ENCODE measurements at regions not wholly inside any gene's neighbourhood (a gene's known extent, or its start where the extent isn't known, plus 50 kb on each side); places are given as distances from the start of the nearest gene placed in this dataset.

- TF ChIP-seq EZH2 (IDR thresholded peaks at IDR 0.05) (no peak), EZH2phosphoT487 (IDR thresholded peaks at IDR 0.05; ENCODE audit: borderline replicate concordance) (no peak), POLR2AphosphoS5 (IDR thresholded peaks at IDR 0.05; ENCODE audit: low read depth, low read length) (no peak), POLR2A (IDR thresholded peaks at IDR 0.05; ENCODE audit: borderline replicate concordance, extremely low read depth, insufficient read depth, insufficient read length) (no peak), EGR1 (IDR thresholded peaks at IDR 0.05; ENCODE audit: low read depth) (no peak), CTCF (IDR thresholded peaks at IDR 0.05 in 2 of 3, conservative IDR thresholded peaks at IDR 0.05 in 1 of 3; ENCODE audit: borderline replicate concordance in 1 of 3, insufficient read depth in 1 of 3, low read depth in 2 of 3, low read length in 2 of 3) (no peak), SRF (IDR thresholded peaks at IDR 0.05; ENCODE audit: low read depth) (no peak), RAD21 (IDR thresholded peaks at IDR 0.05; ENCODE audit: low read depth) (no peak), ZNF274 (IDR thresholded peaks at IDR 0.05; ENCODE audit: low read depth, low read length) (no peak)
- TF ChIP-seq, protein P1, sequence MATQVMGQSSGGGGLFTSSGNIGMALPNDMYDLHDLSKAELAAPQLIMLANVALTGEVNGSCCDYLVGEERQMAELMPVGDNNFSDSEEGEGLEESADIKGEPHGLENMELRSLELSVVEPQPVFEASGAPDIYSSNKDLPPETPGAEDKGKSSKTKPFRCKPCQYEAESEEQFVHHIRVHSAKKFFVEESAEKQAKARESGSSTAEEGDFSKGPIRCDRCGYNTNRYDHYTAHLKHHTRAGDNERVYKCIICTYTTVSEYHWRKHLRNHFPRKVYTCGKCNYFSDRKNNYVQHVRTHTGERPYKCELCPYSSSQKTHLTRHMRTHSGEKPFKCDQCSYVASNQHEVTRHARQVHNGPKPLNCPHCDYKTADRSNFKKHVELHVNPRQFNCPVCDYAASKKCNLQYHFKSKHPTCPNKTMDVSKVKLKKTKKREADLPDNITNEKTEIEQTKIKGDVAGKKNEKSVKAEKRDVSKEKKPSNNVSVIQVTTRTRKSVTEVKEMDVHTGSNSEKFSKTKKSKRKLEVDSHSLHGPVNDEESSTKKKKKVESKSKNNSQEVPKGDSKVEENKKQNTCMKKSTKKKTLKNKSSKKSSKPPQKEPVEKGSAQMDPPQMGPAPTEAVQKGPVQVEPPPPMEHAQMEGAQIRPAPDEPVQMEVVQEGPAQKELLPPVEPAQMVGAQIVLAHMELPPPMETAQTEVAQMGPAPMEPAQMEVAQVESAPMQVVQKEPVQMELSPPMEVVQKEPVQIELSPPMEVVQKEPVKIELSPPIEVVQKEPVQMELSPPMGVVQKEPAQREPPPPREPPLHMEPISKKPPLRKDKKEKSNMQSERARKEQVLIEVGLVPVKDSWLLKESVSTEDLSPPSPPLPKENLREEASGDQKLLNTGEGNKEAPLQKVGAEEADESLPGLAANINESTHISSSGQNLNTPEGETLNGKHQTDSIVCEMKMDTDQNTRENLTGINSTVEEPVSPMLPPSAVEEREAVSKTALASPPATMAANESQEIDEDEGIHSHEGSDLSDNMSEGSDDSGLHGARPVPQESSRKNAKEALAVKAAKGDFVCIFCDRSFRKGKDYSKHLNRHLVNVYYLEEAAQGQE (IDR thresholded peaks at IDR 0.05; ENCODE audit: low read depth), result no peak
- TF ChIP-seq, protein P2, sequence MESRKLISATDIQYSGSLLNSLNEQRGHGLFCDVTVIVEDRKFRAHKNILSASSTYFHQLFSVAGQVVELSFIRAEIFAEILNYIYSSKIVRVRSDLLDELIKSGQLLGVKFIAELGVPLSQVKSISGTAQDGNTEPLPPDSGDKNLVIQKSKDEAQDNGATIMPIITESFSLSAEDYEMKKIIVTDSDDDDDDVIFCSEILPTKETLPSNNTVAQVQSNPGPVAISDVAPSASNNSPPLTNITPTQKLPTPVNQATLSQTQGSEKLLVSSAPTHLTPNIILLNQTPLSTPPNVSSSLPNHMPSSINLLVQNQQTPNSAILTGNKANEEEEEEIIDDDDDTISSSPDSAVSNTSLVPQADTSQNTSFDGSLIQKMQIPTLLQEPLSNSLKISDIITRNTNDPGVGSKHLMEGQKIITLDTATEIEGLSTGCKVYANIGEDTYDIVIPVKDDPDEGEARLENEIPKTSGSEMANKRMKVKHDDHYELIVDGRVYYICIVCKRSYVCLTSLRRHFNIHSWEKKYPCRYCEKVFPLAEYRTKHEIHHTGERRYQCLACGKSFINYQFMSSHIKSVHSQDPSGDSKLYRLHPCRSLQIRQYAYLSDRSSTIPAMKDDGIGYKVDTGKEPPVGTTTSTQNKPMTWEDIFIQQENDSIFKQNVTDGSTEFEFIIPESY (IDR thresholded peaks at IDR 0.05; ENCODE audit: extremely low read depth, insufficient replicate concordance, low read length), result no peak
Measured at GRCh38 chr10:10366836-10367235, 650.8 kb upstream of the CELF2 start.

Data from HCT116 (cell line).